Suprapubic skin (tissue), 4 donors: ENCODE measurements at regions not wholly inside any gene's neighbourhood (a gene's known extent, or its start where the extent isn't known, plus 50 kb on each side); places are given as distances from the start of the nearest gene placed in this dataset.
"Not testable (repeated sequence)": the region's sequence is repeated elsewhere in the genome, so short reads cannot be mapped to it uniquely, and the experiment has no call there.

Experiments used
- DNase-seq, 2 donors: peaks; one replicate each; pipeline ENCODE4 v3.0.0-alpha.2; 2019; ENCODE audit warnings: low spot score in 2 of 2
- H3K27ac ChIP-seq: fragments of 200-600 bp; sonication (generic); one replicate; pipeline ENCODE4 v1.5.1; 2019
- H3K27me3 ChIP-seq: fragments of 200-600 bp; sonication (generic); one replicate; pipeline ENCODE4 v1.5.1; 2019
- H3K36me3 ChIP-seq: fragments of 200-600 bp; sonication (generic); one replicate; pipeline ENCODE4 v1.5.1; 2019
- H3K4me1 ChIP-seq: fragments of 200-600 bp; sonication (generic); one replicate; pipeline ENCODE4 v1.5.1; 2019
- H3K4me3 ChIP-seq: fragments of 200-600 bp; sonication (generic); one replicate; pipeline ENCODE4 v1.5.1; 2019; ENCODE audit warnings: mild to moderate bottlenecking
- H3K9me3 ChIP-seq: fragments of 200-600 bp; sonication (generic); one replicate; pipeline ENCODE4 v1.5.1; 2019
- EP300 ChIP-seq: sonication (generic); formaldehyde crosslinking; IDR thresholded peaks from one replicate; pipeline ENCODE4 v1.6.1; 2017; ENCODE audit warnings: antibody characterized with exemption
- POLR2A ChIP-seq, 2 donors: fragments of 450-650 bp; IDR thresholded peaks; one replicate each; pipeline ENCODE4 v1.6.1; 2017; ENCODE audit warnings: antibody characterized with exemption in 2 of 2, mild to moderate bottlenecking in 2 of 2, moderate library complexity in 2 of 2
- POLR2AphosphoS5 ChIP-seq, 3 donors: sonication (generic); formaldehyde crosslinking; IDR thresholded peaks; one replicate each; pipeline ENCODE4 v1.6.1; 2017; ENCODE audit warnings: antibody characterized with exemption in 3 of 3
- WGBS: methylation state at CpG from one replicate; pipeline ENCODE4 v1.1.5; 2018; 5-methylcytosine and 5-hydroxymethylcytosine counted together
- TF ChIP-seq, protein P1 (sequence below), 2 donors: fragments of 200-600 bp in 1 of 2; fragments of 450-650 bp in 1 of 2; sonication (generic) in 1 of 2; IDR thresholded peaks; one replicate each; pipeline ENCODE4 v1.5.1; 2016 to 2019; ENCODE audit warnings: antibody characterized with exemption in 2 of 2, mild to moderate bottlenecking in 1 of 2, moderate library complexity in 1 of 2

DNA sequence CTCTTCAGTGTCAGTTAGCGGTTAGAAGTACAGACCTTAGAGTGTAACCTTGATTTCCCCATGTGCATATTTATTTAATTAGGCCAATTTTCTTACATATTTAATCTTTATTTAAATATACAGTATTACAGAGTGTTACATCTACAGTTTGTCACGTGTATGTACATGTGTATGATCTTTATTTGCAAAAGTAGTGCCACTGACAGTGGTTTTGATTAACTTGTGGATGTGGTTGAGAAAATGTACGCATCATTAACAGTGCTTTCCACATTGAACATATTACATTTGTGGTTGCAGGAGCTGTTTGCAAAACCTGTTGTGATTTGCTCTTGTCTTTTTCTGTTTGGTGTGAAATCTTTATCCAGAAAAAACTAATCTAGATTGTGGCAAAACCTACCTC lies 535.5 kb downstream of the FLRT2 start:
- H3K4me3 ChIP-seq: no peak overlapping the region
- no peaks in the 10 kb centered on the region for H3K9me3 ChIP-seq
- H3K4me1 ChIP-seq: no peaks in the 10 kb centered on the region
- DNase-seq: no peak
- H3K27me3 ChIP-seq: no peaks in the 10 kb centered on the region
- H3K27ac ChIP-seq: no peak overlapping the region
- TF ChIP-seq POLR2A (IDR thresholded peaks at IDR 0.05) (no peak), POLR2AphosphoS5 (IDR thresholded peaks at IDR 0.05) (no peak), EP300 (no peak)
- TF ChIP-seq, protein P1, sequence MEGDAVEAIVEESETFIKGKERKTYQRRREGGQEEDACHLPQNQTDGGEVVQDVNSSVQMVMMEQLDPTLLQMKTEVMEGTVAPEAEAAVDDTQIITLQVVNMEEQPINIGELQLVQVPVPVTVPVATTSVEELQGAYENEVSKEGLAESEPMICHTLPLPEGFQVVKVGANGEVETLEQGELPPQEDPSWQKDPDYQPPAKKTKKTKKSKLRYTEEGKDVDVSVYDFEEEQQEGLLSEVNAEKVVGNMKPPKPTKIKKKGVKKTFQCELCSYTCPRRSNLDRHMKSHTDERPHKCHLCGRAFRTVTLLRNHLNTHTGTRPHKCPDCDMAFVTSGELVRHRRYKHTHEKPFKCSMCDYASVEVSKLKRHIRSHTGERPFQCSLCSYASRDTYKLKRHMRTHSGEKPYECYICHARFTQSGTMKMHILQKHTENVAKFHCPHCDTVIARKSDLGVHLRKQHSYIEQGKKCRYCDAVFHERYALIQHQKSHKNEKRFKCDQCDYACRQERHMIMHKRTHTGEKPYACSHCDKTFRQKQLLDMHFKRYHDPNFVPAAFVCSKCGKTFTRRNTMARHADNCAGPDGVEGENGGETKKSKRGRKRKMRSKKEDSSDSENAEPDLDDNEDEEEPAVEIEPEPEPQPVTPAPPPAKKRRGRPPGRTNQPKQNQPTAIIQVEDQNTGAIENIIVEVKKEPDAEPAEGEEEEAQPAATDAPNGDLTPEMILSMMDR (IDR thresholded peaks at IDR 0.05): no peak
- H3K36me3 ChIP-seq: no peaks in the 10 kb centered on the region
- WGBS: 79% methylated on average over 3 of the region's 3 CpGs

DNA sequence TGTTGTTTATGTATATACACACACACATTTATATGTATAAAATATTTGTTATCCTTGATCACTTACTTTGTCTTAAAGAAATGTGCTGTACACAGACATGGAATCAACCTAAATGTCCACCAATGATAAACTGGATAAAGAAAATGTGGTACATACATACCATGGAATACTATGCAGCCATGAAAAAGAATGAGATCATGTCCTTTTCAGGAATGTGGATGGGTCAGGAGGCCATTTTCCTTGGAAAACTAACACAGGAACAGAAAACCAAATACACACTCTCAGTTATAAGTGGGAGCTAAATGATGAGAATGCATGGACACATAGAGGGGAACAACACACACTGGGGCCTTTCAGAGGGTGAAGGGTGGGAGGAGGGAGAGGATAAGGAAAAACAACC lies 534.7 kb downstream of the FLRT2 start:
- not testable (repeated sequence) for H3K4me1 ChIP-seq, H3K4me3 ChIP-seq, H3K27ac ChIP-seq, H3K36me3 ChIP-seq, H3K9me3 ChIP-seq, DNase-seq, H3K27me3 ChIP-seq

DNA sequence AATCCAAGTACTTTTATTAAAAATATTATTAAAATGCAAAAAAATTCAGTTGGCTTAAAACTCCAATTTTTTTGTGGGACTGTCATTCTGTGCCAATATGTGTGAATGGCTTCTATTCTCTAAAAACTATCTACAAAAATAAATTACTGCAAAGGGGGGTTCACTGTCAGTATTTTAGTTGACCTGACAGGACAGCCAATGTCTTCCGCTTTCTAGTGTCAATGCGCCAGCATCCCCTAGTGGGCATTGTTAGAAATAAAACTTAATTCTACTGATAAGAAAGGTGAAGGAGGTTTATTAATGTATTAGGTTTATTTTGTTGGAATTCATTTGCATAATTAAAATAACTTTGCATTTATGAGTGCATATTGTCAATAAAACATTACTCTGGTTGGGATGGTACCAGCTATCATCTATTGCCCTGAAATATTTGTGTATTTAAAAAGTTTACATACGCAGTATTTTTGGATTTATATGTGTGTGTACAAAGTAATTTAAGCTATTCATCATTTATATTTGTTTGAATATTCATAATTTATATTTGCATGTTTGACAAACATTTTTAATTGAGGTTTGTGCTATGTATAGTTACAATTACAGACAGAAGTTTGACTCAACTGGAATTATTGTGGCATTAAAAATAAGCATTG lies 527.2 kb downstream of the FLRT2 start:
- TF ChIP-seq POLR2A (IDR thresholded peaks at IDR 0.05): no peak
- TF ChIP-seq, protein P1 (IDR thresholded peaks at IDR 0.05): peak; percentile 61 to 64
- DNase-seq: no peak
- H3K4me3 ChIP-seq: no peak overlapping the region
- no peak overlapping the region for H3K27ac ChIP-seq
- no peaks in the 10 kb centered on the region for H3K27me3 ChIP-seq
- no peaks in the 10 kb centered on the region for H3K4me1 ChIP-seq
- H3K9me3 ChIP-seq: no peaks in the 10 kb centered on the region
- 55% methylated on average over 3 of the region's 3 CpGs for WGBS
- H3K36me3 ChIP-seq: no peaks in the 10 kb centered on the region

DNA sequence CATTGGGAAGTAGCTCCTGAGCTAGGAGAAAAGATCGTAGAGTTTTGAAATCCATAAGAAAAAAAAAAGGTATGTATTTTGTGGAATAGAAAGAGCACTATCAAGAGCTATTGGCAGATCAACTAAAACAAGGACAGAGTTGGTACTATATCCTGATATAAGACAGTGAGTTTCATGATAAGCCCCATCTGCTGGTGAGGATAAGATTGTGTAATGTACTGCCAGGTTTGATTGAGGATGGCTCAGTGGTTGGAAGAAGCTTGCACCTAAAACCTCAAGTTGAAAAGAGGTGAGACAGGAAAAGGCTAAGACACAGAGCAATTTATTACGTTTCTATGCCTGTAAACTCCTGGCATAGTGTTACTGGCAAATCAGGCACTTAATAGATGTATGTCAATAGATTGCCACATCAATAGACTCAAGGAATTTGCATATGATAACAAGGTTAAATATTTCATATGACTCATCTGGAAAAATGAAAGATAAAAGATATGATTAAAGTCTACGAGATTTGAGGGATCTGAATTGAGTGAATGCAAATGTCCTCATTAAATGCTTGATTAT lies 525.6 kb downstream of the FLRT2 start:
- Histone ChIP-seq H3K27ac (no peak overlapping the region), H3K27me3 (no peaks in the 10 kb centered on the region), H3K9me3 (no peaks in the 10 kb centered on the region), H3K4me1 (no peaks in the 10 kb centered on the region), H3K4me3 (no peak overlapping the region), H3K36me3 (no peaks in the 10 kb centered on the region)
- TF ChIP-seq POLR2A (IDR thresholded peaks at IDR 0.05): no peak
- no peak for TF ChIP-seq EP300
- TF ChIP-seq, protein P1 (IDR thresholded peaks at IDR 0.05): no peak
- no peak for TF ChIP-seq POLR2AphosphoS5 (IDR thresholded peaks at IDR 0.05)
- no peak for DNase-seq
- WGBS: 44% methylated on average over 3 of the region's 3 CpGs

DNA sequence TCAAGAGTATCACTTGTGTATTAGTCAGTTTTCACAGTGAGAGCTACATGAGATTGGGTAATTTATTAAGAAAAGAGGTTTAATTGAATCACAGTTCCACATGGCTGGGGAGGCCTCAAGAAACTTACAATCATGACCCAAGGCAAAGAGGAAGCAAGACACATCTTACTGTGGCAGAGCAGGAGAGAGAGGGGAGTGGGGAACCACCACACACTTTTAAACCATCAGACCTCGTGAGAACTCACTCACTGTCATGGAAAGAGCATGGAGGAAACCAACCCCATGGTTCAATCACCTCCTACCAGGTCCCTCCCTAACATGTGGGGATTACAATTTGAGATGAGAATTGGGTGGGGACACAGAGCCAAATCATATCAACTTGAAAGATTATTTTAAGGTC lies 522.9 kb downstream of the FLRT2 start:
- H3K4me1 ChIP-seq: no peaks in the 10 kb centered on the region
- H3K4me3 ChIP-seq: no peak overlapping the region
- TF ChIP-seq EP300 (no peak), POLR2AphosphoS5 (IDR thresholded peaks at IDR 0.05) (no peak), POLR2A (IDR thresholded peaks at IDR 0.05) (no peak)
- TF ChIP-seq, protein P1 (IDR thresholded peaks at IDR 0.05): no peak
- DNase-seq: no peak
- H3K36me3 ChIP-seq: no peaks in the 10 kb centered on the region
- WGBS: 67% methylated on average over 1 of the region's 1 CpG
- H3K27me3 ChIP-seq: no peaks in the 10 kb centered on the region
- H3K9me3 ChIP-seq: no peaks in the 10 kb centered on the region
- no peak overlapping the region for H3K27ac ChIP-seq

DNA sequence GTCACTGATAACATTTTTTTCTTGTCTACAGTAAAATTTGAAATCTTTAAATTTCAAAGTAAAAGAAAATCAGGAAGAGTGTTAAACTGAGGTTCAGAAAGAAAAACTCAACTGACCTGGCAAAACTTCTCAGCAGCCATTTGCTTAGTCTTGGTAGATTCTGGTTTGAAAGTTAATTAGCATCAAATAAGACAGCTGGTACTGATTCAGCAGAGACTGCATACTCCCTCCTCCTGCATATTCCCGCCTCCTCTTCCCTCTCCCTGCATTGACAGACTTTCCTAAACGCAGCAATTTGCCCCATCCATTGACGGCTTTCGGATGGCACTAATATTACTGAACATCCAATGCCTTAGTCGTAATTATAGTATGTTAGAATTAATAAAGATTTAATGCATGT lies 520.8 kb downstream of the FLRT2 start:
- no peak overlapping the region for H3K4me3 ChIP-seq
- H3K36me3 ChIP-seq: no peaks in the 10 kb centered on the region
- TF ChIP-seq POLR2A (IDR thresholded peaks at IDR 0.05): no peak
- TF ChIP-seq, protein P1 (IDR thresholded peaks at IDR 0.05): no peak
- no peak for TF ChIP-seq EP300
- no peak for TF ChIP-seq POLR2AphosphoS5 (IDR thresholded peaks at IDR 0.05)
- no peaks in the 10 kb centered on the region for H3K4me1 ChIP-seq
- WGBS: 88% methylated on average over 5 of the region's 5 CpGs
- no peak overlapping the region for H3K27ac ChIP-seq
- DNase-seq: no peak
- H3K9me3 ChIP-seq: no peaks in the 10 kb centered on the region
- no peaks in the 10 kb centered on the region for H3K27me3 ChIP-seq
